ENCODE measurements at regions not wholly inside any gene's neighbourhood (a gene's known extent, or its start where the extent isn't known, plus 50 kb on each side); places are given as distances from the start of the nearest gene placed in this dataset.

GRCh38 chr1:173103006-173103405 is 52.3 kb upstream of the TNFSF18 start:
- ChIA-PET CTCF (no interaction called here), POLR2A (no interaction called here)
- no peak for DNase-seq (ENCODE audit: extremely low spot score)
- TF ChIP-seq CTCF (IDR thresholded peaks at IDR 0.05; ENCODE audit: control extremely low read depth, extremely low read depth, low read depth, missing control alignments): no peak

GRCh38 chr1:173101589-173101988 is 50.8 kb upstream of the TNFSF18 start:
- CTCF ChIA-PET: no interaction called here

GRCh38 chr1:173100476-173101107 is 49.9 kb upstream of the TNFSF18 start:
- CTCF ChIA-PET: no interaction called here
- POLR2A ChIA-PET: no interaction called here
- TF ChIP-seq CTCF (IDR thresholded peaks at IDR 0.05; ENCODE audit: control extremely low read depth, extremely low read depth, low read depth, missing control alignments): no peak
- no peak for DNase-seq (ENCODE audit: extremely low spot score)

More at GRCh38 chr1:173101589-173101988, 50.8 kb upstream of the TNFSF18 start:
- no peak for DNase-seq (ENCODE audit: extremely low spot score)
- POLR2A ChIA-PET: no interaction called here
- TF ChIP-seq CTCF (IDR thresholded peaks at IDR 0.05; ENCODE audit: control extremely low read depth, extremely low read depth, low read depth, missing control alignments): no peak

Measured in GM10248 (cell line).